Omental fat pad (tissue), 3 donors: ENCODE measurements at regions not wholly inside any gene's neighbourhood (a gene's known extent, or its start where the extent isn't known, plus 50 kb on each side); places are given as distances from the start of the nearest gene placed in this dataset.

ENCODE experiments used
- ATAC-seq: fragments of 150-250 bp; one replicate; pipeline ENCODE4 v1.9.1; 2016; ENCODE audit warnings: mild to moderate bottlenecking, moderate library complexity; ENCODE audit not compliant: low FRiP score
- DNase-seq: peaks from one replicate; pipeline ENCODE4 v3.0.0-alpha.2; 2019; ENCODE audit warnings: low spot score
- TF ChIP-seq, protein P1 (sequence below), 3 donors: fragments of 450-650 bp; IDR thresholded peaks; one replicate each; pipeline ENCODE4 v1.5.1; 2016 to 2017; ENCODE audit warnings: antibody characterized with exemption in 3 of 3, mild to moderate bottlenecking in 3 of 3, moderate library complexity in 2 of 3

DNA sequence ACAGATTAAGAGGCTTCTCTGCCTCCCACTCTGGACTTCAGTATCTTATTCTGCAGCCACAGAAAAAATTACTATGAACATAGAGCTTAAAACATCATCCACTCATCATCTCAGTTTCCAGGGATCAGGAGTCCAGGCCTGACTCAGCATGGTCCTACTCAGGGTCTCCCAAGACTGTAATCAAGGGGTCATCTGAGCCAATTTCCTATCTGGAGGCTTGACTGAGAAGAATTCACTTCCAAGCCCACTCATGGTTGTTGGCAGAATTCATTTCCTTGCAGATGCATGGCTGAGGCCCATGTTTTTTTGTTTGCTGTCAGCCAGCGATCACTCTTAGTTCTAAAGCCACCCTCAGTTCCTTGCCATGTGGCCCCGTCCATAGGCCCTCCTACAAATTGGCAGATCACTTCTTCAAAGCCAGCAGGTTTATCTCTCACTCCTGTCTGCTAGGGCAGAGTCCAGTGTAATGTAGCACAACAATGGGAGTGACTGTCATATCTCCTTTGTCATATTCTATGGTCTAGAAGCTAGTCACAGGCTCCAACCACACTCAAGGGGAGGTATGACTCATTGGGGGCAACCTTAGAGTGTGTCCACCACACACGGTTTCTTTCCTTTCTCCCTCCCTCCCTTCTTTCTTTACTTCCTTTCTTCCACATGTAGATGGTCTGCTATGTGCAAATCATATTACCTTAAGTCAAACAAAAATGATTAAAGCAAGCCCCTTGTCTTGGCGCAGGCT lies 251.6 kb downstream of the QDPR start:
- DNase-seq (no peak), ATAC-seq (no peak)
- TF ChIP-seq, protein P1, sequence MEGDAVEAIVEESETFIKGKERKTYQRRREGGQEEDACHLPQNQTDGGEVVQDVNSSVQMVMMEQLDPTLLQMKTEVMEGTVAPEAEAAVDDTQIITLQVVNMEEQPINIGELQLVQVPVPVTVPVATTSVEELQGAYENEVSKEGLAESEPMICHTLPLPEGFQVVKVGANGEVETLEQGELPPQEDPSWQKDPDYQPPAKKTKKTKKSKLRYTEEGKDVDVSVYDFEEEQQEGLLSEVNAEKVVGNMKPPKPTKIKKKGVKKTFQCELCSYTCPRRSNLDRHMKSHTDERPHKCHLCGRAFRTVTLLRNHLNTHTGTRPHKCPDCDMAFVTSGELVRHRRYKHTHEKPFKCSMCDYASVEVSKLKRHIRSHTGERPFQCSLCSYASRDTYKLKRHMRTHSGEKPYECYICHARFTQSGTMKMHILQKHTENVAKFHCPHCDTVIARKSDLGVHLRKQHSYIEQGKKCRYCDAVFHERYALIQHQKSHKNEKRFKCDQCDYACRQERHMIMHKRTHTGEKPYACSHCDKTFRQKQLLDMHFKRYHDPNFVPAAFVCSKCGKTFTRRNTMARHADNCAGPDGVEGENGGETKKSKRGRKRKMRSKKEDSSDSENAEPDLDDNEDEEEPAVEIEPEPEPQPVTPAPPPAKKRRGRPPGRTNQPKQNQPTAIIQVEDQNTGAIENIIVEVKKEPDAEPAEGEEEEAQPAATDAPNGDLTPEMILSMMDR (IDR thresholded peaks at IDR 0.05), result no peak

DNA sequence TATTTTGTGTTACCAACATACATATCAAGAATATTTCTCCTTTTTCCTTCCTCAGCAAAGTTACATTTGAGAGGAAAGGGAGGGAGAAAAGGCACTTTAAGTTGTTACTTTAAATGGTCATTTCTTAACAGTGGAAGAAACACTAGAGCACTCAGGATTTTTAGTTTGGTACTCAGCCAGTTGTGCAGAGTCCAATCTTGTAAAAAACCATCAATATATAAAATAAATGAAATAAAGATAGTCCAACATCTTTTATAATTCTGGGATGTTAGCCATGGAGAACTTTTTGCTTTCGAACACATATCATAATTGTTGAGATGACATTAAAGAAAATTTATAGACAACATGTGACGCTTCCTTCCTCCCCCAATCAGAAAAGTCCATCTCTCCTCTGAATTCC lies 253.8 kb downstream of the QDPR start:
- no peak for ATAC-seq
- DNase-seq, result no peak
- TF ChIP-seq, protein P1 (IDR thresholded peaks at IDR 0.05), result no peak

DNA sequence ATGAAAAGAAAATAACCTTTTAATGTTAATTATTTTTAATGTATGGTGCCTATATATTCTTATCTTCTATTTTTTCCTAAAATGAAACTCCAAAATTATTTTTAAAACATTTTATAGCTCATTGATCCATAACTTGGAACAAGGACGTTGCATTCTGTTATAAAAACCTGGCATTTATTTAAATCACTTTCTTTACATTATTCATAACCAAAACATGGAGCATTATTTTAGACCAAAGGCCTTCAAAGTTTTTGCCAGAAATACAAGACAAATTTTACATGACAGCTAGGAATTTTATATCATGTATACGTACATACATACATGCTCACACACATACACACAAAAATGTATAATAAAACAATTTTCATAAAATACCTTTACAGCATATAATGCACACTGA lies 259.8 kb downstream of the QDPR start:
- ATAC-seq (no peak), DNase-seq (no peak)
- TF ChIP-seq, protein P1 (IDR thresholded peaks at IDR 0.05), result no peak

DNA sequence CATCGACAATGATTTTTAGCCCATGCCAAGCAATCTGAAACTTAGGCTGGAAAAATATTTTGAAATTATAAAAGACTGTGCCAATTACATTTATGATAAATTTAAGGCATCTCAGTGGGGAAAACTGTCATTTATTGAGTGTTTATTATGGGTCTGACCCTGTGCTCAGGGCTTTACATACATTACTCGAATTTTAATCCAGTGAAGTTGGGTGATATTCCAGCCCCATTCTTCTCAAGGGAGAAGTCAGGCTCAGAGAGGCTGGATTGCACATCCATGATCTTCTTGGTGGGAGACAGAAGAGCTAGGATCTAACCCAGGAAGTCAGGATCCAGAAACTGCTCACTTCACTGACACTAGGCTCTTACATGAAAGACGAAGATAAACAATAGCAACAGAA lies 260.8 kb downstream of the QDPR start:
- ATAC-seq (no peak), DNase-seq (no peak)
- TF ChIP-seq, protein P1 (IDR thresholded peaks at IDR 0.05), result no peak

DNA sequence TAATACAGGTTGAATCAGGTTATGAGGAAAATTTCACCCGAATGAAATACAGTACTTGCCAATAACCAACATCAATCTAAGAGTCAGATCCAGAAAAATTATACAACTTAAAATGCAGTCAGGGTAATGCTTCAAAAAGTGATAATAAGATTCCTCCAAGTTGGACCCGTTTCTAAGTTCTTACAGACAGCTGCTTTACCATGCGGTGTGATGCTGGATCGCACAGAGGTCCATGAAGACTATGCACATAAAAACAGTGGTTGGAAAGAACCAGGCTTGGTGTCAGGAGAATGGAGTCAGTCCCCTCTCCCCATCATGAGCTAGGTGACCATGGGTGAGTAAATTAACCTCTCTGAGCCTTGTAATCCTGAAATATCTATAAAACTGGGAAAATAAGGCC lies 261.3 kb downstream of the QDPR start:
- DNase-seq (no peak), ATAC-seq (no peak)
- TF ChIP-seq, protein P1 (IDR thresholded peaks at IDR 0.05), result no peak

DNA sequence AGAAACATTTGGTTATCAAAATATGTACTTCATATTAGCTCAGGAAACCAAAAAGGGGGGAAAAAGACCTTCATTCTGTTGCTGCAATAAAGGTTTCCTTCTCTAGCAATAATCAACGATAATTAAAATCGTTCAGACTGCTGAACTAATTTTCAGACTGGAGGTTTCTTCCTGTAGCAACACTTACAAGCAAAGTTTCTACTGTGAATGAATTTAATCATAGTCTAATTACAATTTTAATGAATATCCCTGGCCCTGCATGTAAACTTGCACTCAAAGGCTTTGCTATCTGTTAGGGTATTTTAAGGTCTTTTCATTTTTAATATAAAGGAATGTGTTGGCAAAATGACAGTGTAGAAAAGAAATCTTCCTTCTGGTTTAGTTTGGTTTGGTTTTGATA lies 265.2 kb downstream of the QDPR start:
- TF ChIP-seq, protein P1 (IDR thresholded peaks at IDR 0.05), result no peak
- DNase-seq (no peak), ATAC-seq (no peak)

DNA sequence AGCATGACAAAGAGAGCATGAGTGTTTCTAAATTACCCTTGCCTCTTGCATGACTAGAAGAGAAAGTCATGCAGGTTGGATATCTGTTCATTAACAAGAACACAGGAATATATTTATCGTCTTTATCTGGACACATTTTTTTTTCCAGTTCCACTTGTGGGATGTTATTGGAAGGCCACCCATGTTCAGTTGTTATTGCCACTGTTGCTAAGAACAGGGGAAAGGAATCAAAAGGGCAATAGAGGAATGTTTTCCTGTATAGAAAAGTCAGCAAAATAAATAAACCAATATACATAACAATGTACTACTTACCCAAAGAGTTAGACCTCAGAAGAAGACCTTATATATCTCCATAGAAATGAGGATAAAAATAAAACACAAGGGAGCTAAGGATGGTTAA lies 270.1 kb downstream of the QDPR start:
- TF ChIP-seq, protein P1 (IDR thresholded peaks at IDR 0.05), result no peak
- ATAC-seq (no peak), DNase-seq (no peak)
